Liver (tissue), 8 donors: ENCODE measurements at regions not wholly inside any gene's neighbourhood (a gene's known extent, or its start where the extent isn't known, plus 50 kb on each side); places are given as distances from the start of the nearest gene placed in this dataset.

Experiments used
- DNase-seq: peaks from one replicate; pipeline ENCODE4 v3.0.0-alpha.2; 2017; ENCODE audit warnings: low spot score
- H3K27ac ChIP-seq, 2 donors: one replicate each; pipeline ENCODE4 v1.7.0; 2013; ENCODE audit warnings: inconsistent platforms in 2 of 2, low read length in 2 of 2, control low read depth in 1 of 2, low read depth in 1 of 2, mild to moderate bottlenecking in 1 of 2
- H3K27me3 ChIP-seq, 4 donors: one replicate each; pipeline versions ENCODE4 v1.6.1 to v1.7.0; 2013; ENCODE audit warnings: low read length in 3 of 4, inconsistent platforms in 1 of 4, mild to moderate bottlenecking in 1 of 4, moderate library complexity in 1 of 4; ENCODE audit not compliant: control insufficient read depth in 4 of 4, insufficient read depth in 4 of 4
- H3K36me3 ChIP-seq, 4 donors: one replicate each; pipeline versions ENCODE4 v1.6.1 to v1.7.0; 2013; ENCODE audit warnings: low read length in 3 of 4, mild to moderate bottlenecking in 3 of 4, low read depth in 1 of 4, moderate library complexity in 1 of 4; ENCODE audit not compliant: control insufficient read depth in 4 of 4, insufficient read depth in 3 of 4
- H3K4me1 ChIP-seq, 4 donors: one replicate each; pipeline versions ENCODE4 v1.6.1 to v1.7.0; 2013; ENCODE audit warnings: low read length in 3 of 4, mild to moderate bottlenecking in 3 of 4, moderate library complexity in 1 of 4; ENCODE audit not compliant: control insufficient read depth in 4 of 4, insufficient read depth in 4 of 4
- H3K4me3 ChIP-seq, 3 donors: one replicate each; pipeline versions ENCODE4 v1.6.1 to v1.7.0; 2013; ENCODE audit warnings: low read length in 3 of 3, control low read depth in 1 of 3, low read depth in 1 of 3, mild to moderate bottlenecking in 1 of 3
- H3K9ac ChIP-seq, 2 donors: one replicate each; pipeline ENCODE4 v1.7.0; 2013; ENCODE audit warnings: low read length in 2 of 2, mild to moderate bottlenecking in 2 of 2, moderate library complexity in 2 of 2, control low read depth in 1 of 2, low read depth in 1 of 2
- H3K9me3 ChIP-seq, 4 donors: one replicate each; pipeline versions ENCODE4 v1.6.1 to v1.7.0; 2013; ENCODE audit warnings: low read length in 3 of 4; ENCODE audit not compliant: control insufficient read depth in 4 of 4
- ATF3 ChIP-seq: IDR thresholded peaks from 2 replicates; pipeline ENCODE4 v1.6.1; 2016; ENCODE audit warnings: antibody characterized with exemption
- CTCF ChIP-seq: fragments of 150-350 bp; IDR thresholded peaks from 2 replicates; pipeline ENCODE4 v1.5.1; 2017; ENCODE audit warnings: improper control_type of control experiment, low read depth, low read length; ENCODE audit not compliant: missing input control
- EGR1 ChIP-seq, 2 donors: IDR thresholded peaks; 2 replicates each; pipeline ENCODE4 v1.6.1; 2016 to 2018; ENCODE audit warnings: antibody characterized with exemption in 2 of 2, low read depth in 2 of 2
- FOXA1 ChIP-seq: IDR thresholded peaks from 2 replicates; pipeline ENCODE4 v1.6.1; 2016; ENCODE audit warnings: antibody characterized with exemption
- FOXA2 ChIP-seq: IDR thresholded peaks from 2 replicates; pipeline ENCODE4 v1.6.1; 2016; ENCODE audit warnings: antibody characterized with exemption
- GABPA ChIP-seq, 2 donors: IDR thresholded peaks in 1 of 2; conservative IDR thresholded peaks in 1 of 2; 2 replicates each; pipeline ENCODE4 v1.6.1; 2016; ENCODE audit warnings: antibody characterized with exemption in 2 of 2, mild to moderate bottlenecking in 1 of 2, moderate library complexity in 1 of 2
- HNF4A ChIP-seq, 2 donors: conservative IDR thresholded peaks; 2 replicates each; pipeline ENCODE4 v1.6.1; 2016; ENCODE audit warnings: antibody characterized with exemption in 2 of 2, mild to moderate bottlenecking in 2 of 2
- HNF4G ChIP-seq: IDR thresholded peaks from 2 replicates; pipeline ENCODE4 v1.6.1; 2016; ENCODE audit warnings: antibody characterized with exemption
- JUND ChIP-seq, 2 donors: IDR thresholded peaks; 2 replicates each; pipeline ENCODE4 v1.6.1; 2016; ENCODE audit warnings: antibody characterized with exemption in 2 of 2
- MAX ChIP-seq: IDR thresholded peaks from 2 replicates; pipeline ENCODE4 v1.6.1; 2016; ENCODE audit warnings: antibody characterized with exemption
- NR2F2 ChIP-seq: IDR thresholded peaks from 2 replicates; pipeline ENCODE4 v1.6.1; 2016; ENCODE audit warnings: antibody characterized with exemption
- RAD21 ChIP-seq, 2 donors: IDR thresholded peaks; 2 replicates each; pipeline ENCODE4 v1.6.1; 2016; ENCODE audit warnings: antibody characterized with exemption in 2 of 2, mild to moderate bottlenecking in 2 of 2
- REST ChIP-seq: IDR thresholded peaks from 2 replicates; pipeline ENCODE4 v1.6.1; 2016; ENCODE audit warnings: antibody characterized with exemption, mild to moderate bottlenecking
- RXRA ChIP-seq, 2 donors: IDR thresholded peaks; 2 replicates each; pipeline ENCODE4 v1.6.1; 2017 to 2018; ENCODE audit warnings: antibody characterized with exemption in 2 of 2, mild to moderate bottlenecking in 1 of 2
- SP1 ChIP-seq: IDR thresholded peaks from 2 replicates; pipeline ENCODE4 v1.6.1; 2018; ENCODE audit warnings: antibody characterized with exemption, mild to moderate bottlenecking
- TAF1 ChIP-seq: conservative IDR thresholded peaks from 2 replicates; pipeline ENCODE4 v1.6.1; 2016; ENCODE audit warnings: antibody characterized with exemption, mild to moderate bottlenecking
- YY1 ChIP-seq: IDR thresholded peaks from 2 replicates; pipeline ENCODE4 v1.6.1; 2016; ENCODE audit warnings: antibody characterized with exemption, mild to moderate bottlenecking
- ZBTB33 ChIP-seq: IDR thresholded peaks from 2 replicates; pipeline ENCODE4 v1.6.1; 2016; ENCODE audit warnings: antibody characterized with exemption
- WGBS: extraction: QIAGEN DNeasy Blood & Tissue Kit; methylation state at CpG from one replicate; pipeline ENCODE4 v1.1.7; 2013; 5-methylcytosine and 5-hydroxymethylcytosine counted together
- donor health status: healthy.
- donor health status: healthy.
- donor health status: healthy.
- donor health status: healthy.
- donor health status: healthy.

GRCh38 chr10:65204999-65205398, 1683.8 kb downstream of the REEP3 start:
- H3K4me1 ChIP-seq: no peaks in the 10 kb centered on the region
- no peak overlapping the region for H3K27ac ChIP-seq
- no peaks in the 10 kb centered on the region for H3K27me3 ChIP-seq
- H3K9ac ChIP-seq: no peak overlapping the region
- WGBS: 75% methylated on average over 1 of the region's 1 CpG
- no peaks in the 10 kb centered on the region for H3K9me3 ChIP-seq
- H3K4me3 ChIP-seq: no peak overlapping the region
- no peak for DNase-seq
- H3K36me3 ChIP-seq: no peaks in the 10 kb centered on the region
- TF ChIP-seq JUND (IDR thresholded peaks at IDR 0.05) (no peak), FOXA2 (no peak), REST (no peak), SP1 (no peak), GABPA (IDR thresholded peaks at IDR 0.05 in 1 of 2, conservative IDR thresholded peaks at IDR 0.05 in 1 of 2) (no peak), ATF3 (no peak), EGR1 (IDR thresholded peaks at IDR 0.05; ENCODE audit: low read depth in 2 of 2) (no peak), RXRA (IDR thresholded peaks at IDR 0.05) (no peak), HNF4A (conservative IDR thresholded peaks at IDR 0.05) (no peak), NR2F2 (no peak), CTCF (no peak), RAD21 (IDR thresholded peaks at IDR 0.05) (no peak), YY1 (no peak), HNF4G (no peak), MAX (no peak), ZBTB33 (no peak)

GRCh38 chr10:65213170-65213569, 1692.0 kb downstream of the REEP3 start:
- WGBS: 77% methylated on average over 2 of the region's 2 CpGs
- no peaks in the 10 kb centered on the region for H3K9me3 ChIP-seq
- H3K27me3 ChIP-seq: no peaks in the 10 kb centered on the region
- H3K9ac ChIP-seq: no peak overlapping the region
- H3K27ac ChIP-seq: no peak overlapping the region
- H3K4me1 ChIP-seq: no peaks in the 10 kb centered on the region
- no peaks in the 10 kb centered on the region for H3K36me3 ChIP-seq
- H3K4me3 ChIP-seq: no peak overlapping the region
- no peak for DNase-seq
- TF ChIP-seq REST: no peak
- no peak for TF ChIP-seq FOXA1
- no peak for TF ChIP-seq HNF4A (conservative IDR thresholded peaks at IDR 0.05)
- TF ChIP-seq YY1: no peak
- TF ChIP-seq TAF1: no peak
- TF ChIP-seq MAX: no peak
- TF ChIP-seq JUND (IDR thresholded peaks at IDR 0.05): no peak
- no peak for TF ChIP-seq EGR1 (IDR thresholded peaks at IDR 0.05; ENCODE audit: low read depth in 2 of 2)
- TF ChIP-seq RXRA (IDR thresholded peaks at IDR 0.05): no peak
- TF ChIP-seq SP1: no peak
- no peak for TF ChIP-seq CTCF
